HepG2 (cell line): ENCODE measurements at regions not wholly inside any gene's neighbourhood (a gene's known extent, or its start where the extent isn't known, plus 50 kb on each side); places are given as distances from the start of the nearest gene placed in this dataset.

ENCODE experiments used
- ATAC-seq: fragments of 200-7000 bp; cut with Tn5 transposase; 3 replicates; pipeline ENCODE4 v1.9.1; 2020; ENCODE audit warnings: mild to moderate bottlenecking, moderate library complexity
- BruUV-seq: library from RNA; stranded (reverse); fragments of 400-500 nt; replicated peaks from 2 replicates; lab custom pipeline; 2021; lab: Mats Ljungman, UMichigan
- CTCF ChIA-PET: fragments of 300-600 bp; formaldehyde crosslinking; extraction: SDS; loops from one replicate; lab custom pipeline; 2021; ENCODE audit warnings: low total read pairs, inconsistent platforms, low intra/inter-chr PET ratio; lab: Yijun Ruan, JAX
- POLR2A ChIA-PET: fragments of 350-600 bp; sonication (Branson Sonifier 250); formaldehyde crosslinking; loops from one replicate; lab custom pipeline; 2020; ENCODE audit warnings: antibody characterized with exemption, inconsistent platforms; lab: Yijun Ruan, JAX
- DNase-seq: peaks from one replicate; pipeline ENCODE4 v3.0.0-alpha.2; 2015; ENCODE audit warnings: low spot score
- FAIRE-seq: peaks from 3 replicates; lab custom pipeline; 2011; peaks lifted over from hg19 to GRCh38; lab: Jason Lieb, UNC
- H2AFZ ChIP-seq: one replicate; pipeline ENCODE4 v1.6.1; 2011; ENCODE audit warnings: low read length, inconsistent platforms
- H3K27ac ChIP-seq: fragments of 300-600 bp; 3 replicates; pipeline ENCODE4 v1.8.0; 2011; ENCODE audit warnings: mixed run types, mild to moderate bottlenecking, mixed read lengths, low read length, inconsistent platforms; ENCODE audit not compliant: insufficient read depth; ENCODE audit errors: extremely low read length
- H3K27me3 ChIP-seq, 2 experiments: fragments of 200-600 bp in 1 of 2; 2 replicates in 1 of 2; 3 replicates in 1 of 2; pipeline versions ENCODE4 v1.6.0 to v1.8.0; 2011; ENCODE audit warnings: low read length in 2 of 2, mild to moderate bottlenecking in 2 of 2, moderate library complexity in 2 of 2, inconsistent platforms in 1 of 2; ENCODE audit not compliant: insufficient read depth in 2 of 2, control insufficient read depth in 1 of 2
- H3K36me3 ChIP-seq, 2 experiments: fragments of 200-600 bp in 1 of 2; replicated peaks in 1 of 2; 2 replicates in 1 of 2; 3 replicates in 1 of 2; pipeline versions ENCODE4 v1.5.1 to v1.8.0; 2011; ENCODE audit warnings: low read length in 2 of 2, inconsistent platforms in 1 of 2; ENCODE audit not compliant: insufficient read depth in 2 of 2, control insufficient read depth in 1 of 2
- H3K4me1 ChIP-seq: 2 replicates; pipeline ENCODE4 v1.5.1; 2012; ENCODE audit warnings: low read length, inconsistent platforms; ENCODE audit not compliant: insufficient read depth
- H3K4me2 ChIP-seq: 2 replicates; pipeline ENCODE4 v1.6.0; 2011; ENCODE audit warnings: low read depth, low read length, inconsistent platforms
- H3K4me3 ChIP-seq, 3 experiments: fragments of 200-600 bp in 1 of 3; sonication (generic), shearing (Covaris generic) in 1 of 3; replicated peaks in 1 of 3; 2 replicates each; pipeline ENCODE4 v1.5.1; 2011 to 2016; ENCODE audit warnings: low read length in 3 of 3, inconsistent platforms in 2 of 3, low read depth in 2 of 3, mild to moderate bottlenecking in 2 of 3, control low read depth in 1 of 3, mixed read lengths in 1 of 3; ENCODE audit not compliant: insufficient read depth in 1 of 3
- H3K79me2 ChIP-seq: one replicate; pipeline ENCODE4 v1.6.1; 2011; ENCODE audit warnings: low read length, inconsistent platforms; ENCODE audit not compliant: insufficient read depth
- H3K9ac ChIP-seq: 2 replicates; pipeline ENCODE4 v1.6.0; 2011; ENCODE audit warnings: mild to moderate bottlenecking, low read depth, low read length, inconsistent platforms; ENCODE audit not compliant: insufficient read depth
- H3K9me3 ChIP-seq: 2 replicates; pipeline ENCODE4 v1.5.1; 2012; ENCODE audit warnings: mild to moderate bottlenecking, low read length
- H4K20me1 ChIP-seq: 2 replicates; pipeline ENCODE4 v1.6.0; 2011; ENCODE audit warnings: inconsistent platforms, mild to moderate bottlenecking, low read length, moderate library complexity; ENCODE audit not compliant: insufficient read depth
- CEBPB ChIP-seq: IDR thresholded peaks from 2 replicates; pipeline ENCODE4 v1.6.1; 2011; ENCODE audit warnings: low read depth, low read length, improper control_type of control experiment, borderline replicate concordance
- GATAD2A ChIP-seq: IDR thresholded peaks from 2 replicates; pipeline ENCODE4 v1.6.1; 2016
- HNF4A ChIP-seq: sonication (generic); formaldehyde crosslinking; IDR thresholded peaks from 2 replicates; pipeline ENCODE4 v1.4.0; 2020; ENCODE audit warnings: missing genetic modification reagents
- IKZF4 ChIP-seq: sonication (generic); formaldehyde crosslinking; IDR thresholded peaks from 2 replicates; pipeline ENCODE4 v1.5.1; 2020; ENCODE audit warnings: borderline replicate concordance, mild to moderate bottlenecking, low read depth, missing genetic modification reagents; ENCODE audit errors: not compliant biosample characterization
- JUN ChIP-seq: sonication (generic); formaldehyde crosslinking; IDR thresholded peaks from 2 replicates; pipeline ENCODE4 v1.4.0; 2020; ENCODE audit warnings: mild to moderate bottlenecking, missing genetic modification reagents
- MAFG ChIP-seq: sonication (generic); formaldehyde crosslinking; IDR thresholded peaks from 2 replicates; pipeline ENCODE4 v1.5.1; 2020; ENCODE audit warnings: mild to moderate bottlenecking, missing genetic modification reagents
- MIER3 ChIP-seq: IDR thresholded peaks from 2 replicates; pipeline ENCODE4 v1.6.1; 2016; ENCODE audit warnings: missing compliant biosample characterization, borderline replicate concordance
- MYC ChIP-seq: sonication (generic); formaldehyde crosslinking; IDR thresholded peaks from 2 replicates; pipeline ENCODE4 v1.9.0; 2021; ENCODE audit warnings: missing genetic modification reagents, borderline replicate concordance
- PHF8 ChIP-seq: sonication (generic); formaldehyde crosslinking; IDR thresholded peaks from 2 replicates; pipeline ENCODE4 v1.5.0; 2020; ENCODE audit warnings: missing genetic modification reagents
- RCOR2 ChIP-seq: IDR thresholded peaks from 2 replicates; pipeline ENCODE4 v1.6.1; 2016; ENCODE audit warnings: missing biosample characterization, missing genetic modification reagents
- SAP130 ChIP-seq: IDR thresholded peaks from 2 replicates; pipeline ENCODE4 v1.6.1; 2016; ENCODE audit warnings: low read depth
- SMC3 ChIP-seq: IDR thresholded peaks from 2 replicates; pipeline ENCODE4 v1.6.1; 2011; ENCODE audit warnings: low read length, improper control_type of control experiment
- SOX13 ChIP-seq, 3 experiments: fragments of 450-650 bp in 1 of 3; sonication (generic) in 1 of 3; formaldehyde crosslinking in 1 of 3; IDR thresholded peaks in 2 of 3; conservative IDR thresholded peaks in 1 of 3; 2 replicates each; pipeline versions ENCODE4 v1.5.0 to v1.6.1; 2016 to 2020; ENCODE audit warnings: antibody characterized with exemption in 1 of 3, mild to moderate bottlenecking in 1 of 3, missing compliant biosample characterization in 1 of 3, missing genetic modification reagents in 1 of 3, moderate library complexity in 1 of 3
- SOX5 ChIP-seq: IDR thresholded peaks from 2 replicates; pipeline ENCODE4 v1.6.1; 2016; ENCODE audit warnings: borderline replicate concordance
- ZFP36 ChIP-seq: fragments of 150-350 bp; IDR thresholded peaks from 2 replicates; pipeline ENCODE4 v1.6.1; 2018; ENCODE audit warnings: borderline replicate concordance, low read length, low read depth; ENCODE audit not compliant: partially characterized antibody
- ZFYVE20 ChIP-seq: sonication (generic); formaldehyde crosslinking; IDR thresholded peaks from 2 replicates; pipeline ENCODE4 v1.8.0; 2023; ENCODE audit warnings: low read depth, mild to moderate bottlenecking, moderate library complexity, missing genetic modification reagents, borderline replicate concordance
- ZMYM4 ChIP-seq: sonication (generic); formaldehyde crosslinking; IDR thresholded peaks from 2 replicates; pipeline ENCODE4 v1.8.1; 2023; ENCODE audit warnings: mild to moderate bottlenecking, missing genetic modification reagents
- ZNF10 ChIP-seq: sonication (generic); formaldehyde crosslinking; IDR thresholded peaks from 2 replicates; pipeline ENCODE4 v1.4.0; 2020; ENCODE audit warnings: mild to moderate bottlenecking, low read depth, missing genetic modification reagents, borderline replicate concordance
- ZNF674 ChIP-seq: sonication (generic); formaldehyde crosslinking; IDR thresholded peaks from 2 replicates; pipeline ENCODE4 v1.5.0; 2020; ENCODE audit warnings: low read depth, mild to moderate bottlenecking, missing genetic modification reagents
- ZNF747 ChIP-seq: sonication (generic); formaldehyde crosslinking; IDR thresholded peaks from 2 replicates; pipeline ENCODE4 v1.8.1; 2023; ENCODE audit warnings: missing genetic modification reagents, mild to moderate bottlenecking, borderline replicate concordance
- WGBS: methylation state at CpG from one replicate; pipeline ENCODE4 v1.1.6; 2017; ENCODE audit warnings: low lambda C conversion rate; 5-methylcytosine and 5-hydroxymethylcytosine counted together
- in situ Hi-C: cut with HindIII; loops from 2 replicates; pipeline ENCODE4 v1.10.0; 2017; ENCODE audit warnings: low pct_unique_long_range_greater_than_20kb; ENCODE audit not compliant: extremely low pct_ligation_motif_present
- intact Hi-C: fragments of 100-400 bp; cut with micrococcal nuclease; formaldehyde crosslinking; loops from one replicate; pipeline ENCODE4 v1.10.0; 2022; ENCODE audit not compliant: unreplicated experiment
- TF ChIP-seq, protein P1 (sequence below): IDR thresholded peaks from 2 replicates; pipeline ENCODE4 v1.6.1; 2016
- TF ChIP-seq, protein P2 (sequence below): sonication (generic); formaldehyde crosslinking; IDR thresholded peaks from 2 replicates; pipeline ENCODE4 v1.4.0; 2020; ENCODE audit warnings: missing genetic modification reagents

DNA sequence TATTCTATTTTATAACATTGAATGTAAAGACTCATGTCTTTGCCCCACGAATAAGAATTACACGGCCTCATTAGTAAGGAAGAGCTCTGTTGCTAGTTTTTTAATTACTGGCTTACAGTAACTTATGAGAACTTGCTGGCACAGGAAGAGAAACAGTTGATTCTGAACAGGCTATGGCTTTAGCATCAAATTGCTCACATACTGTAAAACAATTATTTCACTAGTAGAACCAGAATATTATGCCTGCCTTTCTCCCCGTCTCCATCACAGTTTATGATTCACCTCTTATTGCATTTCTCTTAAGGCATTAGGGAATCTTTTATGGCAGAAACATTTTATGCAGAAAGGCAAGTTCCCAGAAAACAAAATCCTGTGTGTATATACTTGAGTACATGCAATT is 126.1 kb downstream of the SPRY1 start (continued):
- TF ChIP-seq ZNF10 (no peak), PHF8 (CRISPR knock-in tag) (no peak)

GRCh38 chr4:123524958-123525628 is 128.5 kb downstream of the SPRY1 start:
- in situ Hi-C loops (no loop called here), intact Hi-C loops (loop anchor here (2.0 kb wide), 1 partner anchor 20 kb away; no protein-coding TSS in a partner anchor)
- ATAC-seq (peak; percentile 83), DNase-seq (peak; percentile 76), FAIRE-seq (peak; percentile 21)
- peak overlapping the region; percentile 37; the same call in 1 of the 2 replicates for H3K4me2 ChIP-seq
- no peaks in the 10 kb centered on the region for H3K79me2 ChIP-seq
- no TSS peak for BruUV-seq
- H2AFZ ChIP-seq, result no peak overlapping the region
- 70% methylated on average over 5 of the region's 5 CpGs for WGBS
- no peaks in the 10 kb centered on the region for H3K27me3 ChIP-seq
- H3K36me3 ChIP-seq, result no peaks in the 10 kb centered on the region
- H3K9me3 ChIP-seq, result no peaks in the 10 kb centered on the region
- H3K4me3 ChIP-seq, result no peak overlapping the region
- peak overlapping the region; percentile 24 for H3K27ac ChIP-seq
- peaks cover 38% of the 10 kb centered on the region for H3K4me1 ChIP-seq
- ChIA-PET CTCF (no interaction called here), POLR2A (interaction anchor here (0.9 to 2.0 kb wide), 6 partner anchors 20 to 126 kb away, joined by 3 to 14 read pairs (median 4); no protein-coding TSS in a partner anchor)
- H3K9ac ChIP-seq, result no peak overlapping the region
- H4K20me1 ChIP-seq, result no peaks in the 10 kb centered on the region
- TF ChIP-seq RCOR2, result 0 out of 2 replicates have a peak, but pooled peaks have one; percentile 55
- TF ChIP-seq JUN, result no peak
- TF ChIP-seq SAP130, result peak; percentile 34; the same call in 1 of the 2 replicates
- no peak for TF ChIP-seq SMC3
- TF ChIP-seq CEBPB, result peak; percentile 24; the same call in 1 of the 2 replicates
- TF ChIP-seq IKZF4 (CRISPR knock-in tag), result no peak
- no peak for TF ChIP-seq ZFP36
- TF ChIP-seq ZNF674, result no peak
- TF ChIP-seq, protein P1, sequence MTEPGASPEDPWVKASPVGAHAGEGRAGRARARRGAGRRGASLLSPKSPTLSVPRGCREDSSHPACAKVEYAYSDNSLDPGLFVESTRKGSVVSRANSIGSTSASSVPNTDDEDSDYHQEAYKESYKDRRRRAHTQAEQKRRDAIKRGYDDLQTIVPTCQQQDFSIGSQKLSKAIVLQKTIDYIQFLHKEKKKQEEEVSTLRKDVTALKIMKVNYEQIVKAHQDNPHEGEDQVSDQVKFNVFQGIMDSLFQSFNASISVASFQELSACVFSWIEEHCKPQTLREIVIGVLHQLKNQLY (CRISPR knock-in tag), result no peak
- TF ChIP-seq MIER3 (CRISPR knock-in tag), result 0 out of 2 replicates have a peak, but pooled peaks have one; percentile 33
- no peak for TF ChIP-seq MYC (CRISPR knock-in tag)
- TF ChIP-seq, protein P2, sequence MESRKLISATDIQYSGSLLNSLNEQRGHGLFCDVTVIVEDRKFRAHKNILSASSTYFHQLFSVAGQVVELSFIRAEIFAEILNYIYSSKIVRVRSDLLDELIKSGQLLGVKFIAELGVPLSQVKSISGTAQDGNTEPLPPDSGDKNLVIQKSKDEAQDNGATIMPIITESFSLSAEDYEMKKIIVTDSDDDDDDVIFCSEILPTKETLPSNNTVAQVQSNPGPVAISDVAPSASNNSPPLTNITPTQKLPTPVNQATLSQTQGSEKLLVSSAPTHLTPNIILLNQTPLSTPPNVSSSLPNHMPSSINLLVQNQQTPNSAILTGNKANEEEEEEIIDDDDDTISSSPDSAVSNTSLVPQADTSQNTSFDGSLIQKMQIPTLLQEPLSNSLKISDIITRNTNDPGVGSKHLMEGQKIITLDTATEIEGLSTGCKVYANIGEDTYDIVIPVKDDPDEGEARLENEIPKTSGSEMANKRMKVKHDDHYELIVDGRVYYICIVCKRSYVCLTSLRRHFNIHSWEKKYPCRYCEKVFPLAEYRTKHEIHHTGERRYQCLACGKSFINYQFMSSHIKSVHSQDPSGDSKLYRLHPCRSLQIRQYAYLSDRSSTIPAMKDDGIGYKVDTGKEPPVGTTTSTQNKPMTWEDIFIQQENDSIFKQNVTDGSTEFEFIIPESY (CRISPR knock-in tag), result peak; percentile 66
- TF ChIP-seq ZNF747, result no peak
- no peak for TF ChIP-seq ZFYVE20 (CRISPR knock-in tag)
- TF ChIP-seq GATAD2A, result peak; percentile 81
- no peak for TF ChIP-seq MAFG (CRISPR knock-in tag)
- peak; percentile 31; the same call in 1 of the 2 replicates for TF ChIP-seq ZMYM4 (CRISPR knock-in tag)
- 0 out of 2 replicates have a peak, but pooled peaks have one; percentile 16 for TF ChIP-seq HNF4A (CRISPR knock-in tag)
- no peak for TF ChIP-seq SOX13 (IDR thresholded peaks at IDR 0.05)
- peak in 1 of 2 experiments; percentile 66; a peak in 2 of 4 replicates for TF ChIP-seq SOX13 (CRISPR knock-in tag; conservative IDR thresholded peaks at IDR 0.05 in 1 of 2, IDR thresholded peaks at IDR 0.05 in 1 of 2)
- peak; percentile 64; the same call in 1 of the 2 replicates for TF ChIP-seq SOX5 (CRISPR knock-in tag)
